NCI-H524 treated with DMSO at 0.1 percent for 48 hours (cell line): ENCODE measurements at regions not wholly inside any gene's neighbourhood (a gene's known extent, or its start where the extent isn't known, plus 50 kb on each side); places are given as distances from the start of the nearest gene placed in this dataset.
"Not testable (repeated sequence)": the region's sequence is repeated elsewhere in the genome, so short reads cannot be mapped to it uniquely, and the experiment has no call there.

ENCODE experiments used
- DNase-seq: peaks from one replicate; lab custom pipeline; 2025; lab: John Stamatoyannopoulos, UW

- no peak for DNase-seq
These were observed 248.7 kb downstream of the ABCC12 start for GRCh38 chr16:47907109-47907508.

- no peak for DNase-seq
These were observed 250.0 kb downstream of the ABCC12 start for GRCh38 chr16:47905771-47906170.

GRCh38 chr16:47904691-47905090 is 251.1 kb downstream of the ABCC12 start:
- DNase-seq = no peak

- no peak for DNase-seq
These were observed 252.3 kb downstream of the ABCC12 start for GRCh38 chr16:47903470-47903869.

- not testable (repeated sequence) for DNase-seq
These were observed 258.7 kb downstream of the ABCC12 start for GRCh38 chr16:47897105-47897504.

GRCh38 chr16:47895146-47895545 is 260.6 kb downstream of the ABCC12 start:
- no peak for DNase-seq

- DNase-seq = no peak
These were observed 262.8 kb downstream of the ABCC12 start for GRCh38 chr16:47892999-47893398.

GRCh38 chr16:47888734-47889133 is 267.1 kb downstream of the ABCC12 start:
- DNase-seq = no peak

GRCh38 chr16:47888142-47888541 is 267.7 kb downstream of the ABCC12 start:
- DNase-seq = no peak

- DNase-seq = no peak
These were observed 268.3 kb downstream of the ABCC12 start for GRCh38 chr16:47887496-47887895.

GRCh38 chr16:47886631-47887415 is 269.0 kb downstream of the ABCC12 start:
- no peak for DNase-seq

- no peak for DNase-seq
These were observed 269.7 kb downstream of the ABCC12 start for GRCh38 chr16:47886139-47886538.

- no peak for DNase-seq
These were observed 270.3 kb downstream of the ABCC12 start for GRCh38 chr16:47885489-47885888.

- DNase-seq = no peak
These were observed 271.6 kb downstream of the ABCC12 start for GRCh38 chr16:47884116-47884725.

GRCh38 chr16:47881574-47881973 is 274.2 kb downstream of the ABCC12 start:
- no peak for DNase-seq

GRCh38 chr16:47880653-47881052 is 275.1 kb downstream of the ABCC12 start:
- DNase-seq = no peak

GRCh38 chr16:47877166-47877565 is 278.6 kb downstream of the ABCC12 start:
- no peak for DNase-seq

- no peak for DNase-seq
These were observed 279.3 kb downstream of the ABCC12 start for GRCh38 chr16:47876511-47876910.

- no peak for DNase-seq
These were observed 282.4 kb downstream of the ABCC12 start for GRCh38 chr16:47873434-47873833.

- DNase-seq = no peak
These were observed 283.6 kb downstream of the ABCC12 start for GRCh38 chr16:47872225-47872624.

- no peak for DNase-seq
These were observed 289.4 kb downstream of the ABCC12 start for GRCh38 chr16:47866423-47866822.

GRCh38 chr16:47865337-47865855 is 290.4 kb downstream of the ABCC12 start:
- no peak for DNase-seq

- DNase-seq = not testable (repeated sequence)
These were observed 291.5 kb downstream of the ABCC12 start for GRCh38 chr16:47864262-47864661.
